MM.1S (cell line): ENCODE measurements at regions not wholly inside any gene's neighbourhood (a gene's known extent, or its start where the extent isn't known, plus 50 kb on each side); places are given as distances from the start of the nearest gene placed in this dataset.

Experiments used
- DNase-seq: peaks from one replicate; pipeline ENCODE4 v3.0.0-alpha.2; 2015
- H2AFZ ChIP-seq: fragments of 300-600 bp; sonication (generic); 2 replicates; pipeline ENCODE4 v1.6.0; 2016; ENCODE audit warnings: antibody characterized with exemption, low read length
- H3F3A ChIP-seq: fragments of 300-600 bp; sonication (generic); 2 replicates; pipeline ENCODE4 v1.6.1; 2016; ENCODE audit warnings: mild to moderate bottlenecking, antibody characterized with exemption, low read length, moderate library complexity, mixed read lengths; ENCODE audit not compliant: insufficient read depth
- H3K27ac ChIP-seq: fragments of 300-600 bp; sonication (generic); 2 replicates; pipeline ENCODE4 v1.5.1; 2016; ENCODE audit warnings: mild to moderate bottlenecking, low read length
- H3K27me3 ChIP-seq: fragments of 300-600 bp; sonication (generic); replicated peaks from 2 replicates; pipeline ENCODE4 v1.6.0; 2016; ENCODE audit warnings: low read length; ENCODE audit not compliant: insufficient read depth
- H3K36me3 ChIP-seq: fragments of 300-600 bp; sonication (generic); replicated peaks from 2 replicates; pipeline ENCODE4 v1.6.1; 2016; ENCODE audit warnings: mild to moderate bottlenecking, low read length, mixed read lengths; ENCODE audit not compliant: insufficient read depth
- H3K4me1 ChIP-seq: fragments of 300-600 bp; sonication (generic); 2 replicates; pipeline ENCODE4 v1.6.1; 2016; ENCODE audit warnings: low read length, mixed read lengths
- H3K4me2 ChIP-seq: fragments of 300-600 bp; sonication (generic); 2 replicates; pipeline ENCODE4 v1.6.0; 2016; ENCODE audit warnings: low read depth, low read length
- H3K4me3 ChIP-seq: fragments of 300-600 bp; sonication (generic); 2 replicates; pipeline ENCODE4 v1.5.1; 2016; ENCODE audit warnings: low read length, mixed read lengths
- H3K79me2 ChIP-seq: fragments of 300-600 bp; sonication (generic); 2 replicates; pipeline ENCODE4 v1.6.1; 2016; ENCODE audit warnings: mixed run types, low read length, mixed read lengths
- H3K9ac ChIP-seq: fragments of 300-600 bp; sonication (generic); 2 replicates; pipeline ENCODE4 v1.6.1; 2016; ENCODE audit warnings: low read length, mixed read lengths
- H3K9me2 ChIP-seq: fragments of 300-600 bp; sonication (generic); replicated peaks from 2 replicates; pipeline ENCODE4 v1.6.1; 2016; ENCODE audit warnings: mild to moderate bottlenecking, low read length, mixed read lengths; ENCODE audit not compliant: insufficient read depth
- H3K9me3 ChIP-seq: fragments of 300-600 bp; sonication (generic); replicated peaks from 2 replicates; pipeline ENCODE4 v1.6.1; 2016; ENCODE audit warnings: mild to moderate bottlenecking, low read length, mixed read lengths; ENCODE audit not compliant: insufficient read depth
- H4K20me1 ChIP-seq: fragments of 300-600 bp; sonication (generic); 2 replicates; pipeline ENCODE4 v1.6.1; 2016; ENCODE audit warnings: mild to moderate bottlenecking, low read length, moderate library complexity, mixed read lengths; ENCODE audit not compliant: insufficient read depth
- CTCF ChIP-seq: fragments of 300-600 bp; sonication (generic); IDR thresholded peaks from 2 replicates; pipeline ENCODE4 v1.5.1; 2016; ENCODE audit warnings: antibody characterized with exemption, low read length, mixed read lengths
- EZH2 ChIP-seq: fragments of 300-600 bp; sonication (generic); optimal IDR thresholded peaks from 2 replicates; pipeline ENCODE3; 2017; ENCODE audit warnings: low read depth, mild to moderate bottlenecking, antibody characterized with exemption, low read length, mixed read lengths
- EZH2phosphoT487 ChIP-seq: fragments of 300-600 bp; sonication (generic); IDR thresholded peaks from 2 replicates; pipeline ENCODE4 v1.6.1; 2018; ENCODE audit warnings: antibody characterized with exemption, low read length

- H3K79me2 ChIP-seq, result no peaks in the 10 kb centered on the region
- TF ChIP-seq CTCF (no peak), EZH2phosphoT487 (no peak), EZH2 (no peak)
- no peak overlapping the region for H3K27ac ChIP-seq
- no peaks in the 10 kb centered on the region for H3K4me1 ChIP-seq
- H3K9ac ChIP-seq, result no peak overlapping the region
- H3K9me2 ChIP-seq, result no peaks in the 10 kb centered on the region
- DNase-seq, result no peak
- H3K9me3 ChIP-seq, result no peaks in the 10 kb centered on the region
- no peaks in the 10 kb centered on the region for H3K27me3 ChIP-seq
- no peaks in the 10 kb centered on the region for H3F3A ChIP-seq
- H3K4me3 ChIP-seq, result no peak overlapping the region
- no peaks in the 10 kb centered on the region for H4K20me1 ChIP-seq
- no peak overlapping the region for H3K4me2 ChIP-seq
- no peaks in the 10 kb centered on the region for H3K36me3 ChIP-seq
- H2AFZ ChIP-seq, result no peak overlapping the region
Measured at GRCh38 chr9:108467653-108468324, 388.0 kb downstream of the ACTL7B start.

GRCh38 chr9:108467161-108467560, 388.6 kb downstream of the ACTL7B start:
- Histone ChIP-seq H3K9me2 (no peaks in the 10 kb centered on the region), H3K36me3 (no peaks in the 10 kb centered on the region), H3K9ac (no peak overlapping the region), H2AFZ (no peak overlapping the region), H3F3A (no peaks in the 10 kb centered on the region), H3K79me2 (no peaks in the 10 kb centered on the region), H3K4me1 (no peaks in the 10 kb centered on the region), H3K27me3 (no peaks in the 10 kb centered on the region), H4K20me1 (no peaks in the 10 kb centered on the region), H3K4me2 (no peak overlapping the region), H3K27ac (no peak overlapping the region), H3K9me3 (no peaks in the 10 kb centered on the region), H3K4me3 (no peak overlapping the region)
- no peak for DNase-seq
- TF ChIP-seq EZH2 (no peak), EZH2phosphoT487 (no peak), CTCF (no peak)

GRCh38 chr9:108466304-108466703, 389.5 kb downstream of the ACTL7B start:
- Histone ChIP-seq H3K9ac (no peak overlapping the region), H3K27ac (no peak overlapping the region), H3K79me2 (no peaks in the 10 kb centered on the region), H3K4me3 (no peak overlapping the region), H2AFZ (no peak overlapping the region), H4K20me1 (no peaks in the 10 kb centered on the region), H3K9me2 (no peaks in the 10 kb centered on the region), H3K9me3 (no peaks in the 10 kb centered on the region), H3K27me3 (no peaks in the 10 kb centered on the region), H3K4me1 (no peaks in the 10 kb centered on the region), H3K36me3 (no peaks in the 10 kb centered on the region), H3K4me2 (no peak overlapping the region), H3F3A (no peaks in the 10 kb centered on the region)
- DNase-seq, result no peak
- TF ChIP-seq EZH2phosphoT487 (no peak), CTCF (no peak), EZH2 (no peak)
